DND-41 (cell line): ENCODE measurements at regions not wholly inside any gene's neighbourhood (a gene's known extent, or its start where the extent isn't known, plus 50 kb on each side); places are given as distances from the start of the nearest gene placed in this dataset.

Experiments used
- CTCF ChIP-seq: IDR thresholded peaks from 2 replicates; pipeline ENCODE4 v1.5.1; 2012; ENCODE audit warnings: borderline replicate concordance, low read length, moderate library complexity, mild to moderate bottlenecking; ENCODE audit not compliant: poor library complexity, severe bottlenecking; ENCODE audit errors: extremely low read depth
- EZH2 ChIP-seq: IDR thresholded peaks from 3 replicates; pipeline ENCODE4 v1.6.1; 2012; ENCODE audit warnings: borderline replicate concordance, low read depth, mild to moderate bottlenecking, moderate library complexity, low read length, inconsistent platforms; ENCODE audit not compliant: severe bottlenecking

DNA sequence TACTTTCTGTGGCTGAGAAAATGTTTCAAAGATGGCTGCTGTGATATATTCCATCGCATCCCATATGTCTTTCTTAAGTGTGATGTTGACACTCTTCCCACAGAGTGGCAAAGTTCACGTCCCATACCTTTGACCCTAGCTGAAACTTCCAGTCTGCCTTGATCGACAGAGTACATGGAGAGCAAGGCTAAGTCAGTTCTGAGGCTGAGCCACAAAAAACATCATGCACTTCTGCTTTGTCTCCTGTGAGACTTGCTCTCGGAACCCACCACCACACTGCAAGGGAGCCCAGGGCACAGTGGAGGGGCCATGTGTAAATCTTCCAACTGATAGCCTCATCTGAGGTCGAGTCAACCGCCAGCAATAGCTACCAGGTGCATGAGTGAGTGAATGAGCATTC, 431.9 kb upstream of the RUNX1 start:
- TF ChIP-seq CTCF = no peak
- no peak for TF ChIP-seq EZH2
